K562 (cell line): ENCODE measurements at regions not wholly inside any gene's neighbourhood (a gene's known extent, or its start where the extent isn't known, plus 50 kb on each side); places are given as distances from the start of the nearest gene placed in this dataset.

ENCODE experiments used
- ATAC-seq: fragments of 200-7000 bp; cut with Tn5 transposase; 3 replicates; pipeline ENCODE4 v1.9.1; 2020; ENCODE audit warnings: moderate library complexity
- BruUV-seq: library from RNA; stranded (reverse); fragments of 400-500 nt; replicated peaks from 2 replicates; lab custom pipeline; 2021; lab: Mats Ljungman, UMichigan
- CTCF ChIA-PET: fragments of 300-600 bp; formaldehyde crosslinking; extraction: SDS; loops from one replicate; lab custom pipeline; 2021; ENCODE audit warnings: low intra/inter-chr PET ratio; lab: Yijun Ruan, JAX
- POLR2A ChIA-PET: fragments of 300-600, 350-650 bp; sonication (Branson Sonifier 250); formaldehyde crosslinking; extraction: SDS; loops from one replicate; lab custom pipeline; 2021; ENCODE audit warnings: antibody characterized with exemption, inconsistent platforms; lab: Yijun Ruan, JAX
- DNase-seq, 4 experiments: peaks; one replicate each; pipeline versions ENCODE4 v3.0.0 to v3.0.0-alpha.2; 2011 to 2018; ENCODE audit warnings: low spot score in 3 of 4, mixed read lengths in 3 of 4; ENCODE audit errors: extremely low read depth in 1 of 4
- FAIRE-seq: peaks from 2 replicates; lab custom pipeline; 2011; peaks lifted over from hg19 to GRCh38; lab: Jason Lieb, UNC
- H2AFZ ChIP-seq: 2 replicates; pipeline ENCODE4 v1.6.0; 2011; ENCODE audit warnings: low read depth, low read length, control low read depth, inconsistent platforms
- H3K27ac ChIP-seq: fragments of 200-600 bp; 3 replicates; pipeline ENCODE4 v1.8.0; 2011; ENCODE audit warnings: low read depth, mild to moderate bottlenecking, control low read depth, inconsistent platforms, low read length, moderate library complexity, mixed read lengths; ENCODE audit errors: extremely low read depth
- H3K27me3 ChIP-seq, 2 experiments: fragments of 300-600 bp in 1 of 2; 2 replicates in 1 of 2; 3 replicates in 1 of 2; pipeline versions ENCODE4 v1.6.0 to v1.8.0; 2011; ENCODE audit warnings: inconsistent platforms in 2 of 2, low read length in 2 of 2, mild to moderate bottlenecking in 1 of 2, mixed read lengths in 1 of 2, moderate library complexity in 1 of 2; ENCODE audit not compliant: control insufficient read depth in 2 of 2, insufficient read depth in 2 of 2
- H3K36me3 ChIP-seq: fragments of 300-600 bp; 3 replicates; pipeline ENCODE4 v1.8.0; 2011; ENCODE audit warnings: mild to moderate bottlenecking, low read length, inconsistent platforms; ENCODE audit not compliant: control insufficient read depth, insufficient read depth
- H3K4me1 ChIP-seq, 2 experiments: fragments of 200-600 bp in 1 of 2; replicated peaks in 1 of 2; 2 replicates in 1 of 2; 3 replicates in 1 of 2; pipeline versions ENCODE4 v1.5.1 to v1.8.0; 2011; ENCODE audit warnings: inconsistent platforms in 2 of 2, low read length in 2 of 2, mild to moderate bottlenecking in 1 of 2, mixed read lengths in 1 of 2, moderate library complexity in 1 of 2; ENCODE audit not compliant: control insufficient read depth in 2 of 2, insufficient read depth in 2 of 2
- H3K4me2 ChIP-seq: 2 replicates; pipeline ENCODE4 v1.6.1; 2011; ENCODE audit warnings: low read length, control low read depth, inconsistent platforms, mixed read lengths; ENCODE audit not compliant: insufficient read depth
- H3K4me3 ChIP-seq: fragments of 200-600 bp; sonication (generic), shearing (Covaris generic); 2 replicates; pipeline ENCODE4 v1.5.1; 2016; ENCODE audit warnings: control low read depth, inconsistent platforms
- H3K79me2 ChIP-seq: fragments of 200-600 bp; 3 replicates; pipeline ENCODE4 v1.8.0; 2011; ENCODE audit warnings: low read length, inconsistent platforms; ENCODE audit not compliant: control insufficient read depth, insufficient read depth
- H3K9ac ChIP-seq, 2 experiments: 2 replicates each; pipeline versions ENCODE4 v1.6.0 to v1.6.1; 2011; ENCODE audit warnings: low read depth in 2 of 2, low read length in 2 of 2, control low read depth in 1 of 2, inconsistent platforms in 1 of 2, mild to moderate bottlenecking in 1 of 2, mixed read lengths in 1 of 2; ENCODE audit not compliant: insufficient read depth in 1 of 2
- H3K9me1 ChIP-seq: one replicate; pipeline ENCODE4 v1.6.0; 2011; ENCODE audit warnings: inconsistent platforms, mild to moderate bottlenecking, low read length, moderate library complexity; ENCODE audit not compliant: control insufficient read depth, insufficient read depth
- H3K9me3 ChIP-seq: replicated peaks from 2 replicates; pipeline ENCODE4 v1.5.1; 2011; ENCODE audit warnings: low read depth, low read length, inconsistent platforms; ENCODE audit not compliant: control insufficient read depth, insufficient read depth
- H4K20me1 ChIP-seq: replicated peaks from 2 replicates; pipeline ENCODE4 v1.6.1; 2011; ENCODE audit warnings: low read length, inconsistent platforms, mixed read lengths; ENCODE audit not compliant: control insufficient read depth, insufficient read depth
- KDM4B ChIP-seq, 2 experiments: fragments of 450-650 bp in 1 of 2; sonication (generic) in 1 of 2; IDR thresholded peaks; 2 replicates each; pipeline ENCODE4 v1.6.1; 2016 to 2017; ENCODE audit warnings: borderline replicate concordance in 2 of 2, antibody characterized with exemption in 1 of 2, low read depth in 1 of 2, mild to moderate bottlenecking in 1 of 2
- NONO ChIP-seq, 2 experiments: fragments of 200-400 bp in 1 of 2; fragments of 450-650 bp in 1 of 2; formaldehyde crosslinking in 1 of 2; IDR thresholded peaks; 2 replicates each; pipeline ENCODE4 v1.6.1; 2017; ENCODE audit warnings: low read depth in 2 of 2, mild to moderate bottlenecking in 2 of 2, moderate library complexity in 2 of 2, low read length in 1 of 2
- PHF21A ChIP-seq: fragments of 450-650 bp; IDR thresholded peaks from 2 replicates; pipeline ENCODE4 v1.6.1; 2017; ENCODE audit warnings: low read depth, borderline replicate concordance
- RBM22 ChIP-seq: fragments of 200-400 bp; formaldehyde crosslinking; IDR thresholded peaks from 2 replicates; pipeline ENCODE4 v1.6.1; 2018; ENCODE audit warnings: low read length, low read depth; ENCODE audit not compliant: poor library complexity, severe bottlenecking
- SMAD2 ChIP-seq: fragments of 150-350 bp; IDR thresholded peaks from 2 replicates; pipeline ENCODE4 v1.6.1; 2014; ENCODE audit warnings: low read depth, mild to moderate bottlenecking, low read length
- SMARCB1 ChIP-seq: IDR thresholded peaks from 2 replicates; pipeline ENCODE4 v1.6.1; 2011; ENCODE audit warnings: improper control_type of control experiment, low read depth; ENCODE audit not compliant: insufficient read length
- TCF7L2 ChIP-seq: fragments of 150-350 bp; IDR thresholded peaks from 2 replicates; pipeline ENCODE4 v1.6.1; 2016; ENCODE audit warnings: low read depth, mild to moderate bottlenecking, low read length, moderate library complexity
- ZNF217 ChIP-seq: sonication (generic); formaldehyde crosslinking; IDR thresholded peaks from 2 replicates; pipeline ENCODE4 v1.8.0; 2022; ENCODE audit warnings: mild to moderate bottlenecking, missing genetic modification reagents
- ZNF24 ChIP-seq: fragments of 450-650 bp; IDR thresholded peaks from 2 replicates; pipeline ENCODE4 v1.6.1; 2016
- ZNF316 ChIP-seq: fragments of 450-650 bp; IDR thresholded peaks from 2 replicates; pipeline ENCODE4 v1.6.1; 2016
- ZNF75A ChIP-seq: fragments of 450-650 bp; formaldehyde crosslinking; IDR thresholded peaks from 2 replicates; pipeline ENCODE4 v1.4.0; 2020; ENCODE audit warnings: mild to moderate bottlenecking
- WGBS: fragments of 100-300 bp; shearing (Covaris generic); methylation state at CpG from one replicate; pipeline ENCODE4 v1.1.6; 2016; ENCODE audit warnings: low coverage, mixed read lengths; ENCODE audit not compliant: insufficient coverage; ENCODE audit errors: missing lambda C conversion rate; 5-methylcytosine and 5-hydroxymethylcytosine counted together
- in situ Hi-C: fragments of 300-500 bp; cut with MboI; formaldehyde crosslinking; loops from 4 replicates; pipeline ENCODE4 v1.15.0; 2018; ENCODE audit warnings: inconsistent platforms, mixed read lengths
- intact Hi-C: fragments of 100-400 bp; cut with micrococcal nuclease; formaldehyde crosslinking; loops from 2 replicates; pipeline ENCODE4 v1.14.2; 2022

GRCh38 chr5:164139423-164139822, 634.0 kb downstream of the MAT2B start:
- Histone ChIP-seq H4K20me1 (no peaks in the 10 kb centered on the region), H3K4me3 (no peak overlapping the region), H3K4me1 (no peaks in the 10 kb centered on the region), H3K27ac (no peak overlapping the region), H3K79me2 (no peaks in the 10 kb centered on the region), H3K9ac (no peak overlapping the region), H3K36me3 (no peaks in the 10 kb centered on the region), H3K4me2 (no peak overlapping the region), H3K9me1 (no peaks in the 10 kb centered on the region), H3K9me3 (no peaks in the 10 kb centered on the region), H2AFZ (no peak overlapping the region), H3K27me3 (no peaks in the 10 kb centered on the region)
- in situ Hi-C loops (no loop called here), intact Hi-C loops (no loop called here)
- 19% methylated on average over 2 of the region's 2 CpGs for WGBS
- BruUV-seq: no TSS peak
- no peak for TF ChIP-seq SMAD2
- no peak for TF ChIP-seq ZNF316
- no peak for TF ChIP-seq RBM22
- no peak for TF ChIP-seq ZNF75A (CRISPR knock-in tag)
- TF ChIP-seq NONO (IDR thresholded peaks at IDR 0.05; ENCODE audit: low read depth in 2 of 2, low read length in 1 of 2): no peak
- no peak for TF ChIP-seq ZNF217 (CRISPR knock-in tag)
- no peak for TF ChIP-seq KDM4B (IDR thresholded peaks at IDR 0.05; ENCODE audit: borderline replicate concordance in 2 of 2, low read depth in 1 of 2)
- no peak for TF ChIP-seq TCF7L2
- TF ChIP-seq ZNF24: no peak
- TF ChIP-seq SMARCB1: no peak
- no peak for TF ChIP-seq PHF21A
- FAIRE-seq (no peak), ATAC-seq (no peak), DNase-seq (no peak)
- ChIA-PET CTCF (no interaction called here), POLR2A (no interaction called here)
